ENCODE measurements at regions not wholly inside any gene's neighbourhood (a gene's known extent, or its start where the extent isn't known, plus 50 kb on each side); places are given as distances from the start of the nearest gene placed in this dataset.

DNA sequence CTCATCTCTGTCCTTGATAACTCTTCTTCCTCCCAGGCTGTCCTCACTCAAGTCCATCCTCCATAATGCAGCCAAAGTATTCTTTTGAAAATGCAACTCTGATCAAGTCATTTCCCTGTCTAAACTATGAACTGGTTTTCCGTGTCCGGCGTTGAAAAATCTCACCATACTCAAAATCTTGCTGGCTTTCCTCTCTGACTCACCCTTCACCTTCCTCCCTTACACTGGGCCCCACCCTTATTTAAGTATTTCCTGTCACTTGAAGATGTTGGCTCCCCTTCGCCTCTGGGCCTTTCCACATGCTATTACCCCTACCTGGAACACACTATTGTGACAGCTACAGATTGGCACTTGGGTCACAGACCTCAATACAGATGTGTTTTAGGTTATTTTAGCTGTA, 515.6 kb downstream of the INHBA start:
- no peaks in the 10 kb centered on the region for H3F3A ChIP-seq (ENCODE audit: insufficient read depth)
- H3K4me3 ChIP-seq (ENCODE audit: insufficient read depth, low read length, poor library complexity, severe bottlenecking) = no peak overlapping the region
- H2AFZ ChIP-seq (ENCODE audit: low read depth, low read length, severe bottlenecking) = peak overlapping the region; percentile 38
- H3K9ac ChIP-seq (ENCODE audit: low read length) = no peak overlapping the region
- H3K27me3 ChIP-seq (ENCODE audit: low read length) = no peaks in the 10 kb centered on the region
- H3K9me3 ChIP-seq (ENCODE audit: insufficient read depth, low read length) = no peaks in the 10 kb centered on the region
- H3K79me2 ChIP-seq (ENCODE audit: insufficient read depth, low read length) = no peaks in the 10 kb centered on the region
- H3K4me2 ChIP-seq (ENCODE audit: low read depth, low read length, poor library complexity, severe bottlenecking) = no peak overlapping the region
- no peaks in the 10 kb centered on the region for H4K20me1 ChIP-seq (ENCODE audit: low read depth, low read length)
- no peaks in the 10 kb centered on the region for H3K36me3 ChIP-seq (ENCODE audit: low read length)
- no peak overlapping the region for H3K27ac ChIP-seq (ENCODE audit: low read depth, low read length)
- TF ChIP-seq CTCF (IDR thresholded peaks at IDR 0.05; ENCODE audit: insufficient read depth, low read length, poor library complexity, severe bottlenecking) = no peak
- TF ChIP-seq EZH2phosphoT487 (conservative IDR thresholded peaks at IDR 0.05; ENCODE audit: low read length) = no peak
- no peaks in the 10 kb centered on the region for H3K9me2 ChIP-seq (replicated peaks; ENCODE audit: insufficient read depth, low read length)

DNA sequence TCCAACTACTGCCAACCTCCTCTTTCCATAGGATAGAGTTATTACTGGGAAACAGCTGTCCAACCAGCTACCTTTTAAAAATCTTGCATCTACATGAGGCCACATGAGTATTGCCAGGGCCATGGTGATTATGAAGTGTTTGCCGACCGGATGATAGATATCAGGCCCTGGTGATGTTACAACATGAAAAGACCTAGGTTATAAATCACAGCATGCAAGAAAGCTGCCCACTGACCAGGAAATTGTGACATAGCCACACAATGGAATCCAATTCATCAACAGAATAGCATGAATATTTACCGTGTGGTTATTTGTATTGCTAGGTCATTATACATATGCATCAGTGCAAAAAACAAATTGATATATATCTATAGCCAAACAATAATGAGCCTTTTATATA, 517.0 kb downstream of the INHBA start:
- H4K20me1 ChIP-seq (ENCODE audit: low read depth, low read length) = no peaks in the 10 kb centered on the region
- no peak for TF ChIP-seq CTCF (IDR thresholded peaks at IDR 0.05; ENCODE audit: insufficient read depth, low read length, poor library complexity, severe bottlenecking)
- no peak for TF ChIP-seq EZH2phosphoT487 (conservative IDR thresholded peaks at IDR 0.05; ENCODE audit: low read length)
- no peaks in the 10 kb centered on the region for H3K9me2 ChIP-seq (replicated peaks; ENCODE audit: insufficient read depth, low read length)
- no peaks in the 10 kb centered on the region for H3F3A ChIP-seq (ENCODE audit: insufficient read depth)
- no peaks in the 10 kb centered on the region for H3K27me3 ChIP-seq (ENCODE audit: low read length)
- H3K36me3 ChIP-seq (ENCODE audit: low read length) = no peaks in the 10 kb centered on the region
- no peak overlapping the region for H3K9ac ChIP-seq (ENCODE audit: low read length)
- no peak overlapping the region for H3K4me2 ChIP-seq (ENCODE audit: low read depth, low read length, poor library complexity, severe bottlenecking)
- no peak overlapping the region for H3K4me3 ChIP-seq (ENCODE audit: insufficient read depth, low read length, poor library complexity, severe bottlenecking)
- no peak overlapping the region for H2AFZ ChIP-seq (ENCODE audit: low read depth, low read length, severe bottlenecking)
- H3K9me3 ChIP-seq (ENCODE audit: insufficient read depth, low read length) = no peaks in the 10 kb centered on the region
- no peaks in the 10 kb centered on the region for H3K79me2 ChIP-seq (ENCODE audit: insufficient read depth, low read length)
- no peak overlapping the region for H3K27ac ChIP-seq (ENCODE audit: low read depth, low read length)

- Histone ChIP-seq H3K27me3 (ENCODE audit: low read length) (no peaks in the 10 kb centered on the region), H3K9me3 (ENCODE audit: insufficient read depth, low read length) (no peaks in the 10 kb centered on the region), H2AFZ (ENCODE audit: low read depth, low read length, severe bottlenecking) (peak overlapping the region; percentile 52), H3K4me2 (ENCODE audit: low read depth, low read length, poor library complexity, severe bottlenecking) (no peak overlapping the region), H4K20me1 (ENCODE audit: low read depth, low read length) (no peaks in the 10 kb centered on the region), H3K36me3 (ENCODE audit: low read length) (no peaks in the 10 kb centered on the region), H3K27ac (ENCODE audit: low read depth, low read length) (no peak overlapping the region), H3F3A (ENCODE audit: insufficient read depth) (no peaks in the 10 kb centered on the region), H3K79me2 (ENCODE audit: insufficient read depth, low read length) (no peaks in the 10 kb centered on the region), H3K9me2 (replicated peaks; ENCODE audit: insufficient read depth, low read length) (no peaks in the 10 kb centered on the region), H3K9ac (ENCODE audit: low read length) (no peak overlapping the region), H3K4me3 (ENCODE audit: insufficient read depth, low read length, poor library complexity, severe bottlenecking) (no peak overlapping the region)
- TF ChIP-seq CTCF (IDR thresholded peaks at IDR 0.05; ENCODE audit: insufficient read depth, low read length, poor library complexity, severe bottlenecking) (no peak), EZH2phosphoT487 (conservative IDR thresholded peaks at IDR 0.05; ENCODE audit: low read length) (no peak)
These were observed 519.1 kb downstream of the INHBA start for GRCh38 chr7:41183741-41184140.

- no peak overlapping the region for H3K27ac ChIP-seq (ENCODE audit: low read depth, low read length)
- no peak for TF ChIP-seq EZH2phosphoT487 (conservative IDR thresholded peaks at IDR 0.05; ENCODE audit: low read length)
These were observed 520.1 kb downstream of the INHBA start for GRCh38 chr7:41182782-41183181.

More at GRCh38 chr7:41182782-41183181, 520.1 kb downstream of the INHBA start:
- no peak overlapping the region for H3K4me3 ChIP-seq (ENCODE audit: insufficient read depth, low read length, poor library complexity, severe bottlenecking)
- no peak overlapping the region for H3K9ac ChIP-seq (ENCODE audit: low read length)
- no peaks in the 10 kb centered on the region for H3K9me2 ChIP-seq (replicated peaks; ENCODE audit: insufficient read depth, low read length)
- H4K20me1 ChIP-seq (ENCODE audit: low read depth, low read length) = no peaks in the 10 kb centered on the region
- no peak overlapping the region for H2AFZ ChIP-seq (ENCODE audit: low read depth, low read length, severe bottlenecking)
- no peaks in the 10 kb centered on the region for H3K27me3 ChIP-seq (ENCODE audit: low read length)
- no peak overlapping the region for H3K4me2 ChIP-seq (ENCODE audit: low read depth, low read length, poor library complexity, severe bottlenecking)
- no peaks in the 10 kb centered on the region for H3F3A ChIP-seq (ENCODE audit: insufficient read depth)
- H3K9me3 ChIP-seq (ENCODE audit: insufficient read depth, low read length) = no peaks in the 10 kb centered on the region
- no peaks in the 10 kb centered on the region for H3K36me3 ChIP-seq (ENCODE audit: low read length)
- H3K79me2 ChIP-seq (ENCODE audit: insufficient read depth, low read length) = no peaks in the 10 kb centered on the region

Data from SU-DHL-6 (cell line).